Panc1 (cell line): ENCODE measurements at regions not wholly inside any gene's neighbourhood (a gene's known extent, or its start where the extent isn't known, plus 50 kb on each side); places are given as distances from the start of the nearest gene placed in this dataset.

Source experiments
- ATAC-seq: fragments of 200-7000 bp; cut with Tn5 transposase; 2 replicates; pipeline ENCODE4 v1.9.1; 2020; ENCODE audit warnings: mild to moderate bottlenecking, moderate library complexity
- BruUV-seq: library from RNA; stranded (reverse); fragments of 400-500 nt; replicated peaks from 2 replicates; lab custom pipeline; 2021; lab: Mats Ljungman, UMichigan
- CTCF ChIA-PET: fragments of 300-600 bp; sonication (Branson Sonifier 250); formaldehyde crosslinking; loops from one replicate; lab custom pipeline; 2022; ENCODE audit warnings: antibody characterized with exemption; lab: Charles Lee
- POLR2A ChIA-PET: fragments of 300-600 bp; sonication (Branson Sonifier 250); formaldehyde crosslinking; loops from one replicate; lab custom pipeline; 2022; ENCODE audit warnings: antibody characterized with exemption; lab: Charles Lee
- DNase-seq: peaks from one replicate; pipeline ENCODE4 v3.0.0-alpha.2; 2010; ENCODE audit warnings: low read depth, low spot score
- H3K27ac ChIP-seq: 2 replicates; pipeline ENCODE4 v1.5.1; 2011; ENCODE audit warnings: mild to moderate bottlenecking, low read length, inconsistent platforms
- H3K27me3 ChIP-seq: fragments of 200-500 bp; sonication (Bioruptor generic); 2 replicates; pipeline ENCODE4 v1.6.0; 2014; ENCODE audit warnings: low read length, inconsistent platforms; ENCODE audit not compliant: control insufficient read depth, insufficient read depth
- H3K36me3 ChIP-seq: fragments of 200-500 bp; sonication (Bioruptor generic); 2 replicates; pipeline ENCODE4 v1.5.1; 2014; ENCODE audit warnings: inconsistent platforms, mild to moderate bottlenecking, low read length, moderate library complexity; ENCODE audit not compliant: control insufficient read depth, insufficient read depth
- H3K4me1 ChIP-seq: 2 replicates; pipeline ENCODE4 v1.5.1; 2011; ENCODE audit warnings: inconsistent platforms, mild to moderate bottlenecking, low read length, moderate library complexity; ENCODE audit not compliant: control insufficient read depth, insufficient read depth
- H3K4me3 ChIP-seq, 2 experiments: 2 replicates each; pipeline ENCODE4 v1.5.1; 2011 to 2012; ENCODE audit warnings: low read depth in 2 of 2, low read length in 2 of 2, mild to moderate bottlenecking in 2 of 2, inconsistent platforms in 1 of 2, moderate library complexity in 1 of 2
- H3K9me3 ChIP-seq: fragments of 200-500 bp; sonication (Bioruptor generic); 2 replicates; pipeline ENCODE4 v1.5.1; 2014; ENCODE audit warnings: low read depth, mild to moderate bottlenecking, inconsistent platforms, low read length, moderate library complexity; ENCODE audit not compliant: control insufficient read depth, insufficient read depth
- POLR2AphosphoS5 ChIP-seq: IDR thresholded peaks from 2 replicates; pipeline ENCODE4 v1.6.1; 2012; ENCODE audit warnings: mild to moderate bottlenecking, low read depth, low read length, moderate library complexity
- SIN3A ChIP-seq: IDR thresholded peaks from 2 replicates; pipeline ENCODE4 v1.6.1; 2012; ENCODE audit warnings: low read depth, mild to moderate bottlenecking, low read length, moderate library complexity, borderline replicate concordance; ENCODE audit not compliant: insufficient read depth
- TCF7L2 ChIP-seq: IDR thresholded peaks from 2 replicates; pipeline ENCODE4 v1.6.1; 2011; ENCODE audit warnings: mild to moderate bottlenecking, low read depth, low read length, inconsistent platforms
- in situ Hi-C: cut with HindIII; loops from 2 replicates; pipeline ENCODE4 v1.10.0; 2016; ENCODE audit warnings: low sequenced_read_pairs, low pct_unique_long_range_greater_than_20kb
- intact Hi-C: fragments of 100-400 bp; cut with micrococcal nuclease; formaldehyde crosslinking; loops from one replicate; pipeline ENCODE4 v1.10.0; 2022; ENCODE audit not compliant: unreplicated experiment
- TF ChIP-seq, protein P1 (sequence below), 2 experiments: IDR thresholded peaks; 2 replicates each; pipeline ENCODE4 v1.6.1; 2011 to 2012; ENCODE audit warnings: low read depth in 2 of 2, control low read depth in 1 of 2, low read length in 1 of 2, mild to moderate bottlenecking in 1 of 2, moderate library complexity in 1 of 2; ENCODE audit not compliant: insufficient read depth in 1 of 2
- TF ChIP-seq, protein P2 (sequence below): fragments of 450-650 bp; IDR thresholded peaks from 2 replicates; pipeline ENCODE4 v1.5.1; 2017; ENCODE audit warnings: mild to moderate bottlenecking

DNA sequence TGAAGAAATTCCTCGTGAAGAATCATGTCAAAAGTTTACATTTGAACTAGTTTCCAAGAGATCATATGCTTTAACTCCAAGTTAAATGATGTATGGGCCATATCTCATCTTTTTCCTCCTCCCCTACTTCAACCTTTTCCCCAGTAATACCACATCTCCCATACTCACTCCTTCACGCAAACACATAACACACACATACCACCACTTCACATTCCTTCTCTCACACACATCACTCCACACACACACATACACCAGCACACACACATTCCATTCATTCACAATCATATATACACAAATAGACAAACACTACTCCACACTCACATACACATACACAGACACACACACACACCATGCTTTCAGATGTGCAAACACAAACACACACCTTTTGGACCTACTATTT, 769.0 kb upstream of the NR2F2 start:
- ChIA-PET POLR2A (no interaction called here), CTCF (interaction anchor here (1.0 kb wide), 1 partner anchor 1237 kb away, joined by 7 read pairs; no protein-coding TSS in a partner anchor)
- no TSS peak for BruUV-seq
- ATAC-seq: no peak
- Histone ChIP-seq H3K27ac (no peak overlapping the region), H3K36me3 (no peaks in the 10 kb centered on the region), H3K4me3 (no peak overlapping the region), H3K27me3 (no peaks in the 10 kb centered on the region), H3K9me3 (no peaks in the 10 kb centered on the region), H3K4me1 (no peaks in the 10 kb centered on the region)
- TF ChIP-seq POLR2AphosphoS5: no peak
- no peak for TF ChIP-seq SIN3A
- TF ChIP-seq, protein P1, sequence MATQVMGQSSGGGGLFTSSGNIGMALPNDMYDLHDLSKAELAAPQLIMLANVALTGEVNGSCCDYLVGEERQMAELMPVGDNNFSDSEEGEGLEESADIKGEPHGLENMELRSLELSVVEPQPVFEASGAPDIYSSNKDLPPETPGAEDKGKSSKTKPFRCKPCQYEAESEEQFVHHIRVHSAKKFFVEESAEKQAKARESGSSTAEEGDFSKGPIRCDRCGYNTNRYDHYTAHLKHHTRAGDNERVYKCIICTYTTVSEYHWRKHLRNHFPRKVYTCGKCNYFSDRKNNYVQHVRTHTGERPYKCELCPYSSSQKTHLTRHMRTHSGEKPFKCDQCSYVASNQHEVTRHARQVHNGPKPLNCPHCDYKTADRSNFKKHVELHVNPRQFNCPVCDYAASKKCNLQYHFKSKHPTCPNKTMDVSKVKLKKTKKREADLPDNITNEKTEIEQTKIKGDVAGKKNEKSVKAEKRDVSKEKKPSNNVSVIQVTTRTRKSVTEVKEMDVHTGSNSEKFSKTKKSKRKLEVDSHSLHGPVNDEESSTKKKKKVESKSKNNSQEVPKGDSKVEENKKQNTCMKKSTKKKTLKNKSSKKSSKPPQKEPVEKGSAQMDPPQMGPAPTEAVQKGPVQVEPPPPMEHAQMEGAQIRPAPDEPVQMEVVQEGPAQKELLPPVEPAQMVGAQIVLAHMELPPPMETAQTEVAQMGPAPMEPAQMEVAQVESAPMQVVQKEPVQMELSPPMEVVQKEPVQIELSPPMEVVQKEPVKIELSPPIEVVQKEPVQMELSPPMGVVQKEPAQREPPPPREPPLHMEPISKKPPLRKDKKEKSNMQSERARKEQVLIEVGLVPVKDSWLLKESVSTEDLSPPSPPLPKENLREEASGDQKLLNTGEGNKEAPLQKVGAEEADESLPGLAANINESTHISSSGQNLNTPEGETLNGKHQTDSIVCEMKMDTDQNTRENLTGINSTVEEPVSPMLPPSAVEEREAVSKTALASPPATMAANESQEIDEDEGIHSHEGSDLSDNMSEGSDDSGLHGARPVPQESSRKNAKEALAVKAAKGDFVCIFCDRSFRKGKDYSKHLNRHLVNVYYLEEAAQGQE (IDR thresholded peaks at IDR 0.05; ENCODE audit: insufficient read depth in 1 of 2, low read depth in 2 of 2, low read length in 1 of 2): no peak
- TF ChIP-seq, protein P2, sequence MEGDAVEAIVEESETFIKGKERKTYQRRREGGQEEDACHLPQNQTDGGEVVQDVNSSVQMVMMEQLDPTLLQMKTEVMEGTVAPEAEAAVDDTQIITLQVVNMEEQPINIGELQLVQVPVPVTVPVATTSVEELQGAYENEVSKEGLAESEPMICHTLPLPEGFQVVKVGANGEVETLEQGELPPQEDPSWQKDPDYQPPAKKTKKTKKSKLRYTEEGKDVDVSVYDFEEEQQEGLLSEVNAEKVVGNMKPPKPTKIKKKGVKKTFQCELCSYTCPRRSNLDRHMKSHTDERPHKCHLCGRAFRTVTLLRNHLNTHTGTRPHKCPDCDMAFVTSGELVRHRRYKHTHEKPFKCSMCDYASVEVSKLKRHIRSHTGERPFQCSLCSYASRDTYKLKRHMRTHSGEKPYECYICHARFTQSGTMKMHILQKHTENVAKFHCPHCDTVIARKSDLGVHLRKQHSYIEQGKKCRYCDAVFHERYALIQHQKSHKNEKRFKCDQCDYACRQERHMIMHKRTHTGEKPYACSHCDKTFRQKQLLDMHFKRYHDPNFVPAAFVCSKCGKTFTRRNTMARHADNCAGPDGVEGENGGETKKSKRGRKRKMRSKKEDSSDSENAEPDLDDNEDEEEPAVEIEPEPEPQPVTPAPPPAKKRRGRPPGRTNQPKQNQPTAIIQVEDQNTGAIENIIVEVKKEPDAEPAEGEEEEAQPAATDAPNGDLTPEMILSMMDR: no peak
- TF ChIP-seq TCF7L2: no peak
- in situ Hi-C loops (no loop called here), intact Hi-C loops (no loop called here)
- DNase-seq: no peak

DNA sequence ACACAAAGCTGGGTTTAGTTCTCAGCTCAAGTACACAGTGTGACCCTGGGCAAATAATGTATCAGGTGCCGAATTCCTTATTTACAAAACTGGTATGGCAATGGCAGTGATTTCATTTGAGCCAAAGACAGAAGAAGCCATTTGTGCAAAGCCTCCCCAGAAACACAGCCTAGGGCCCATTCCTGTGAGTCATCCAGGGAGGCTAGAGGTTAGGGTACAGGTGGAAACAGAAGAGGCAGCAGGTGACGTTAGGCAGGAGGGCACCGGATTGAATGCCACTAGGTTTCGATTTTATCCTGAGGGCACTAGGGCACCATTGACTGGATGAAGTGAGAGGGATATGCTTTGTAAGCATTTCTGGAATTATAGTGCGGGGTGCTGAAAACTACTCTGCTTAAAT, 766.9 kb upstream of the NR2F2 start:
- no TSS peak for BruUV-seq
- in situ Hi-C loops: no loop called here
- DNase-seq (no peak), ATAC-seq (no peak)
- POLR2A ChIA-PET: no interaction called here
- intact Hi-C loops: no loop called here
- no peak for TF ChIP-seq SIN3A
- TF ChIP-seq TCF7L2: no peak
- TF ChIP-seq, protein P2: no peak
- TF ChIP-seq, protein P1 (IDR thresholded peaks at IDR 0.05; ENCODE audit: insufficient read depth in 1 of 2, low read depth in 2 of 2, low read length in 1 of 2): no peak
- no peak for TF ChIP-seq POLR2AphosphoS5
- CTCF ChIA-PET: interaction anchor here (0.6 kb wide), 1 partner anchor 76 kb away, joined by 3 read pairs; no protein-coding TSS in a partner anchor
- Histone ChIP-seq H3K4me1 (no peaks in the 10 kb centered on the region), H3K9me3 (no peaks in the 10 kb centered on the region), H3K27ac (no peak overlapping the region), H3K4me3 (no peak overlapping the region), H3K36me3 (no peaks in the 10 kb centered on the region), H3K27me3 (no peaks in the 10 kb centered on the region)
